ENCODE measurements at regions not wholly inside any gene's neighbourhood (a gene's known extent, or its start where the extent isn't known, plus 50 kb on each side); places are given as distances from the start of the nearest gene placed in this dataset.

- TF ChIP-seq POLR2A (IDR thresholded peaks at IDR 0.05), result no peak
- TF ChIP-seq POLR2AphosphoS5 (IDR thresholded peaks at IDR 0.05), result no peak
Measured at GRCh38 chr6:169337886-169338445, 84.3 kb upstream of the THBS2 start.

Measured in prostate gland (tissue), 1 donor.